HFF-Myc (cell line): ENCODE measurements at regions not wholly inside any gene's neighbourhood (a gene's known extent, or its start where the extent isn't known, plus 50 kb on each side); places are given as distances from the start of the nearest gene placed in this dataset.
"Not testable (repeated sequence)": the region's sequence is repeated elsewhere in the genome, so short reads cannot be mapped to it uniquely, and the experiment has no call there.

ENCODE experiments used
- DNase-seq: peaks from one replicate; pipeline ENCODE4 v3.0.0-alpha.2; 2011; ENCODE audit warnings: low read depth; ENCODE audit errors: extremely low read depth
- H3K4me3 ChIP-seq: replicated peaks from 2 replicates; pipeline ENCODE4 v1.5.1; 2011; ENCODE audit warnings: low read depth, mild to moderate bottlenecking, control low read depth, low read length
- TF ChIP-seq, protein P1 (sequence below): IDR thresholded peaks from 2 replicates; pipeline ENCODE4 v1.5.1; 2012; ENCODE audit warnings: mild to moderate bottlenecking, low read depth, low read length, control low read depth; ENCODE audit errors: missing control alignments

- no peak for DNase-seq
Measured at GRCh38 chr4:3372933-3373465, 68.8 kb upstream of the HGFAC start.

DNA sequence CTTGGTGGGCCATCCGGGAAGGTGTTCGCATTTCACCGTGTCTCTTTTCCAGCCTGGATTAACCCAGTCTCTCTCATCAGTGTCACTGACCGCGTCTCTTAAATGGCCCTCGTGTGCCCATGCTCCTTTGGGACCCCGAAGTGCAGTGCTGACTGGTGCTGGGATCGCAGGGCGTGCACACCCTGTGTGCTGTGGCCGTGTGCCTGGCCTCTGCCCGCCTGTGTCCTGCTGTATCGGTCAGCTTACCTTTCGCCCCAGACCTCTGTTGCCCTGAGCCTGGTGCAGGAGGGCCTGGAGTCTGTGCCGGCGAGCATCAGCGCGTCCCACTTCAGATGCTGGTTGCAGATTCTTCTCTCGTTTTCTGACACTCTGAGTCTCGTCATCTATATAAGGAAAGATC, 68.3 kb upstream of the HGFAC start:
- DNase-seq, result no peak
- TF ChIP-seq, protein P1, sequence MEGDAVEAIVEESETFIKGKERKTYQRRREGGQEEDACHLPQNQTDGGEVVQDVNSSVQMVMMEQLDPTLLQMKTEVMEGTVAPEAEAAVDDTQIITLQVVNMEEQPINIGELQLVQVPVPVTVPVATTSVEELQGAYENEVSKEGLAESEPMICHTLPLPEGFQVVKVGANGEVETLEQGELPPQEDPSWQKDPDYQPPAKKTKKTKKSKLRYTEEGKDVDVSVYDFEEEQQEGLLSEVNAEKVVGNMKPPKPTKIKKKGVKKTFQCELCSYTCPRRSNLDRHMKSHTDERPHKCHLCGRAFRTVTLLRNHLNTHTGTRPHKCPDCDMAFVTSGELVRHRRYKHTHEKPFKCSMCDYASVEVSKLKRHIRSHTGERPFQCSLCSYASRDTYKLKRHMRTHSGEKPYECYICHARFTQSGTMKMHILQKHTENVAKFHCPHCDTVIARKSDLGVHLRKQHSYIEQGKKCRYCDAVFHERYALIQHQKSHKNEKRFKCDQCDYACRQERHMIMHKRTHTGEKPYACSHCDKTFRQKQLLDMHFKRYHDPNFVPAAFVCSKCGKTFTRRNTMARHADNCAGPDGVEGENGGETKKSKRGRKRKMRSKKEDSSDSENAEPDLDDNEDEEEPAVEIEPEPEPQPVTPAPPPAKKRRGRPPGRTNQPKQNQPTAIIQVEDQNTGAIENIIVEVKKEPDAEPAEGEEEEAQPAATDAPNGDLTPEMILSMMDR, result no peak
- H3K4me3 ChIP-seq, result no peak overlapping the region

More at GRCh38 chr4:3372933-3373465, 68.8 kb upstream of the HGFAC start:
- TF ChIP-seq, protein P1, result no peak
- no peak overlapping the region for H3K4me3 ChIP-seq

- no peak for DNase-seq
- TF ChIP-seq, protein P1, result no peak
- no peak overlapping the region for H3K4me3 ChIP-seq
Measured at GRCh38 chr4:3374011-3374645, 67.6 kb upstream of the HGFAC start.

GRCh38 chr4:3374667-3375066, 67.1 kb upstream of the HGFAC start:
- no peak overlapping the region for H3K4me3 ChIP-seq
- TF ChIP-seq, protein P1, result no peak
- no peak for DNase-seq

GRCh38 chr4:3375688-3376087, 66.1 kb upstream of the HGFAC start:
- peak; percentile 39 for DNase-seq

GRCh38 chr4:3376266-3376665, 65.5 kb upstream of the HGFAC start:
- no peak for DNase-seq
- H3K4me3 ChIP-seq, result no peak overlapping the region
- TF ChIP-seq, protein P1, result no peak

More at GRCh38 chr4:3375688-3376087, 66.1 kb upstream of the HGFAC start:
- no peak overlapping the region for H3K4me3 ChIP-seq
- TF ChIP-seq, protein P1, result no peak

- DNase-seq, result no peak
- H3K4me3 ChIP-seq, result no peak overlapping the region
- TF ChIP-seq, protein P1, result no peak
Measured at GRCh38 chr4:3377557-3377956, 64.2 kb upstream of the HGFAC start.

- not testable (repeated sequence) for DNase-seq, H3K4me3 ChIP-seq
Measured at GRCh38 chr4:3380336-3380735, 61.4 kb upstream of the HGFAC start.

DNA sequence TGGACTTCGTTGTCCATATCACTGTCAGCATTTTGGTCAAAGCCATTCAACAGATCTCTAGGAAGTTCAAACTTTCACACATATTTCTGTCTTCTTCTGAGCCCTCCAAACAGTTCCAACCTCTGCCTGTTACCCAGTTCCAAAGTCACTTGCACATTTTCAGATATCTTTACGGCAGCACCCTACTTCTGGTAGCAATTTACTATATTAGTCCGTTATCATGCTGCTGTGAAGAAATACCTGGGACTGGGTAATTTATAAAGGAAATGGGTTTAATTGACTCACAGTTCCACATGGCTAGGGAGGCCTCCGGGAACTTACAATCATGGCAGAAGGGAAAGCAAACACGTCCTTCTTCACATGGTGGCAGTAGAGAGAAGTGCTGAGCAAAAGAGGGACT, 60.6 kb upstream of the HGFAC start:
- DNase-seq, H3K4me3 ChIP-seq: not testable (repeated sequence)
